ENCODE measurements at regions not wholly inside any gene's neighbourhood (a gene's known extent, or its start where the extent isn't known, plus 50 kb on each side); places are given as distances from the start of the nearest gene placed in this dataset.

GRCh38 chr11:69925366-69926196, 106.4 kb upstream of the FGF3 start:
- no peak for TF ChIP-seq EZH2 (IDR thresholded peaks at IDR 0.05; ENCODE audit: borderline replicate concordance, low read depth, low read length, severe bottlenecking)
- TF ChIP-seq, protein P1, sequence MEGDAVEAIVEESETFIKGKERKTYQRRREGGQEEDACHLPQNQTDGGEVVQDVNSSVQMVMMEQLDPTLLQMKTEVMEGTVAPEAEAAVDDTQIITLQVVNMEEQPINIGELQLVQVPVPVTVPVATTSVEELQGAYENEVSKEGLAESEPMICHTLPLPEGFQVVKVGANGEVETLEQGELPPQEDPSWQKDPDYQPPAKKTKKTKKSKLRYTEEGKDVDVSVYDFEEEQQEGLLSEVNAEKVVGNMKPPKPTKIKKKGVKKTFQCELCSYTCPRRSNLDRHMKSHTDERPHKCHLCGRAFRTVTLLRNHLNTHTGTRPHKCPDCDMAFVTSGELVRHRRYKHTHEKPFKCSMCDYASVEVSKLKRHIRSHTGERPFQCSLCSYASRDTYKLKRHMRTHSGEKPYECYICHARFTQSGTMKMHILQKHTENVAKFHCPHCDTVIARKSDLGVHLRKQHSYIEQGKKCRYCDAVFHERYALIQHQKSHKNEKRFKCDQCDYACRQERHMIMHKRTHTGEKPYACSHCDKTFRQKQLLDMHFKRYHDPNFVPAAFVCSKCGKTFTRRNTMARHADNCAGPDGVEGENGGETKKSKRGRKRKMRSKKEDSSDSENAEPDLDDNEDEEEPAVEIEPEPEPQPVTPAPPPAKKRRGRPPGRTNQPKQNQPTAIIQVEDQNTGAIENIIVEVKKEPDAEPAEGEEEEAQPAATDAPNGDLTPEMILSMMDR (IDR thresholded peaks at IDR 0.05; ENCODE audit: borderline replicate concordance, extremely low read depth, low read length, poor library complexity, severe bottlenecking): no peak
- Histone ChIP-seq H3K79me2 (ENCODE audit: insufficient read depth, low read length) (no peaks in the 10 kb centered on the region), H4K20me1 (ENCODE audit: insufficient read depth, low read length) (peaks cover 6% of the 10 kb centered on the region; the same call in 1 of the 2 replicates), H3K4me1 (ENCODE audit: insufficient read depth, low read length) (no peaks in the 10 kb centered on the region), H3K27me3 (ENCODE audit: insufficient read depth, low read length, poor library complexity) (no peaks in the 10 kb centered on the region), H3K36me3 (ENCODE audit: insufficient read depth, low read length) (no peaks in the 10 kb centered on the region), H3K4me3 (ENCODE audit: low read depth in 1 of 2, low read length in 2 of 2) (no peak overlapping the region), H2AFZ (ENCODE audit: low read depth, low read length) (no peak overlapping the region), H3K9me3 (ENCODE audit: insufficient read depth, low read length, severe bottlenecking) (no peaks in the 10 kb centered on the region), H3K27ac (ENCODE audit: low read length) (no peak overlapping the region), H3K4me2 (ENCODE audit: insufficient read depth, low read length) (no peak overlapping the region), H3K9ac (ENCODE audit: low read depth, low read length) (no peak overlapping the region)
- DNase-seq (no peak), ATAC-seq (ENCODE audit: insufficient read depth, low read depth) (no peak)

DNA sequence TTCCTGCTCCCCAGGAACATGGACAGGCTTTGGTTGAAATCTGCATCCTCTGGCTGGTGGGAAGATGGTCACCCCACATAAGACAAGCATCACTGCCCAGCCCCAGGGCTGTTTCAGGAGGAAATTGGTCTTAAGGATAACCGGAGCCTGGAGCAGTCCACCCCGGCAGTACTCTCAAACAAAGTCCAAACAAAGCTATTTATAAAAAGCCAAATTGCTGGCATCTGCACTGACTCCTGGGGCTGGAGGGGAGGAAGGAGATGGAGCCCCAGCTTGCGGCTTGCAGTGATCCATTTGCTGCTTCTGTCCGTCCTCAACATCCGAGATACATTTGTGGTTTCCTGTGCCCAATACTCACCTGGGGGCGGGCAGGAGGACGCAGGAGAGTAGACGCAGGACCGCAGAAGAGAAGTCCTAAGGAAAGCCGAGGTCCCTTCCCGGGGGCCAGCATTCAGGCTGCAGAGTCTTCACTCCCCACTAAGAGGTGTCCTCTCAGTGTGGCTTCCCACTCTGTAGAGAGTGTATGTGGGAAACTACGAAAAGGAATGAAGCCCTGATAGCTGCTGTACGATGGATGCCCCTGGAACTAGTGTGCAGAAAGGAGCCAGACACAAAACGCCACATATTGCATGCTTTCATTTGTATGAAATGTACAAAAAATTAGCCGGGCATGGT, 107.3 kb upstream of the FGF3 start:
- Histone ChIP-seq H3K9me3 (ENCODE audit: insufficient read depth, low read length, severe bottlenecking) (no peaks in the 10 kb centered on the region), H3K4me2 (ENCODE audit: insufficient read depth, low read length) (no peak overlapping the region), H3K36me3 (ENCODE audit: insufficient read depth, low read length) (no peaks in the 10 kb centered on the region), H4K20me1 (ENCODE audit: insufficient read depth, low read length) (peaks cover 6% of the 10 kb centered on the region; the same call in 1 of the 2 replicates), H3K4me1 (ENCODE audit: insufficient read depth, low read length) (no peaks in the 10 kb centered on the region), H3K9ac (ENCODE audit: low read depth, low read length) (no peak overlapping the region), H3K79me2 (ENCODE audit: insufficient read depth, low read length) (no peaks in the 10 kb centered on the region), H3K4me3 (ENCODE audit: low read depth in 1 of 2, low read length in 2 of 2) (no peak overlapping the region), H2AFZ (ENCODE audit: low read depth, low read length) (no peak overlapping the region), H3K27me3 (ENCODE audit: insufficient read depth, low read length, poor library complexity) (no peaks in the 10 kb centered on the region), H3K27ac (ENCODE audit: low read length) (no peak overlapping the region)
- TF ChIP-seq EZH2 (IDR thresholded peaks at IDR 0.05; ENCODE audit: borderline replicate concordance, low read depth, low read length, severe bottlenecking): no peak
- TF ChIP-seq, protein P1 (IDR thresholded peaks at IDR 0.05; ENCODE audit: borderline replicate concordance, extremely low read depth, low read length, poor library complexity, severe bottlenecking): no peak
- ATAC-seq (ENCODE audit: insufficient read depth, low read depth) (no peak), DNase-seq (no peak)

GRCh38 chr11:69928121-69928520, 108.9 kb upstream of the FGF3 start:
- H3K9ac ChIP-seq (ENCODE audit: low read depth, low read length): no peak overlapping the region
- no peak for ATAC-seq (ENCODE audit: insufficient read depth, low read depth)
- H3K27me3 ChIP-seq (ENCODE audit: insufficient read depth, low read length, poor library complexity): peaks cover 6% of the 10 kb centered on the region
- TF ChIP-seq, protein P1 (IDR thresholded peaks at IDR 0.05; ENCODE audit: borderline replicate concordance, extremely low read depth, low read length, poor library complexity, severe bottlenecking): no peak
- no peak for TF ChIP-seq EZH2 (IDR thresholded peaks at IDR 0.05; ENCODE audit: borderline replicate concordance, low read depth, low read length, severe bottlenecking)
- DNase-seq: no peak
- no peaks in the 10 kb centered on the region for H3K9me3 ChIP-seq (ENCODE audit: insufficient read depth, low read length, severe bottlenecking)
- no peak overlapping the region for H3K27ac ChIP-seq (ENCODE audit: low read length)
- no peak overlapping the region for H3K4me2 ChIP-seq (ENCODE audit: insufficient read depth, low read length)
- no peak overlapping the region for H2AFZ ChIP-seq (ENCODE audit: low read depth, low read length)
- no peak overlapping the region for H3K4me3 ChIP-seq (ENCODE audit: low read depth in 1 of 2, low read length in 2 of 2)
- no peaks in the 10 kb centered on the region for H3K36me3 ChIP-seq (ENCODE audit: insufficient read depth, low read length)
- H4K20me1 ChIP-seq (ENCODE audit: insufficient read depth, low read length): peaks cover 6% of the 10 kb centered on the region; the same call in 1 of the 2 replicates
- no peaks in the 10 kb centered on the region for H3K79me2 ChIP-seq (ENCODE audit: insufficient read depth, low read length)
- H3K4me1 ChIP-seq (ENCODE audit: insufficient read depth, low read length): no peaks in the 10 kb centered on the region

Data from DND-41 (cell line).